OCI-M2 (cell line): ENCODE measurements at regions not wholly inside any gene's neighbourhood (a gene's known extent, or its start where the extent isn't known, plus 50 kb on each side); places are given as distances from the start of the nearest gene placed in this dataset.

Experiments used
- DNase-seq: peaks from one replicate; lab custom pipeline; 2025; ENCODE audit not compliant: unreplicated experiment; lab: John Stamatoyannopoulos, UW

GRCh38 chr2:128380061-128380889 lies 61.6 kb upstream of the HS6ST1 start:
- DNase-seq, result no peak

DNA sequence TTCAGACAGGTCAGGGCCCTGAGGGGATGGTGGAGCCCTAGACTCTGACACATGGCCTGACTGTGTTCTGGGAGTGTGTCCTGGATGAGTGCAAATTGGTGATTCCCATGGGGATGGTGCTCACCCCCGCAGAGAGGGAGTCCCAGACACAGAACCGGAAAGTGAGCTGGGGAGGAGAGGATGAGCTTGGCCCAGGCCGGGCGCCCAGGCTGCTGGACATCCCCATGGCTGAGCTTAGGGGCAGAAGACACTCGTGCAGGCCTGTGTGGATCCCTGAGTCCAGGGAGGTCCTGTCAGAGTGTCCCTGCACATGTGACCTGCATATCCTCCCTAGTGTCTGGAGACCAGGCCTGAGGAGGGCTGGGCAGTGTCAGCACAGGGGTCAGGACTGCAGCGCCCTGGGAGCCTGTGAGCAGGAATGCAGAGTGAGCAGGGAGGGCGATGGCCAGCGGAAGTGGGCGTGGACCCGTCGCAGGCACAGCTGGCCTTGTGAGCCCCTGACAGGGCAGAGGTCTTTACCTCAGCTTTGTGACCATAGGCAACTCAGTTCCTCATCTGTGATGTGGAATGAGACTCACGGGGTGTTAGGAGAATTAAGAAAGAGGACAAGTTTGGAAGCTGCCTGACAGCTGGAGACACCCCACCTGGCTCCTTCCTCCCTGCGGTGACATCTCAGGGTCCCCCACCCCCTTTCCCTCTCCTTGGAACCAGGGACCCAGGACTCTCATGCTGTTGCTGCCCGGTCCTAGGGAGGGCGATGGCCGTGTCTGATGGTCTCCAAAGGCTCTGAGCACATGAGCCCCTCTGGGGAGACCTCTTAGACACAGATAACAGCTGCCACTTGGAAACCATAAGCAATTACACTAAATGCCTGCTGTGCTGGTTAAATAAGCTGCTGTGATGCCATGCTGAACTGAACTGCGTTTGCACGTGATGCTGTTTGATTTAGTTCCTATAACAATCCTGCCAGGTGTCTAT lies 62.6 kb upstream of the HS6ST1 start:
- DNase-seq, result no peak

GRCh38 chr2:128384446-128384845 lies 65.8 kb upstream of the HS6ST1 start:
- DNase-seq, result no peak

GRCh38 chr2:128384956-128385355 lies 66.3 kb upstream of the HS6ST1 start:
- no peak for DNase-seq

DNA sequence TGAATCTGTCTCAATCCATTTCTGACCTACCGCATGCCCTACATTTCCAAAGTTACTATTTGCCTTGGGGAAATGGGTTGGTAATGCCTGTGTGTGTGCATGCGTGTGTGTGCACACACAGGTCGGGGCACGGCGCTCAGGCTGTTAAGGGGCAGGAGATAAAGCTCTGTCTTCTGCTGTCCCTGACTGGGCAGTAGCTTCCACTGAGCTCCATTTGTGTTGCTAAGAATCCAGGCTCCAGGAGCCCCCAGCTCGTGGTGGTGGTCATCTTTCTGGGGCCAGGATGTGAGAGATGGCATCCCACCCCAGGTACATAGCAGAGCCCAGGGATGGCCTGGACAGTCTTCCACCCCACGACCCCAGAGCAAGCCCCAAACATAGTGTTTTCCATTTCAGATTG lies 66.7 kb upstream of the HS6ST1 start:
- DNase-seq, result no peak

DNA sequence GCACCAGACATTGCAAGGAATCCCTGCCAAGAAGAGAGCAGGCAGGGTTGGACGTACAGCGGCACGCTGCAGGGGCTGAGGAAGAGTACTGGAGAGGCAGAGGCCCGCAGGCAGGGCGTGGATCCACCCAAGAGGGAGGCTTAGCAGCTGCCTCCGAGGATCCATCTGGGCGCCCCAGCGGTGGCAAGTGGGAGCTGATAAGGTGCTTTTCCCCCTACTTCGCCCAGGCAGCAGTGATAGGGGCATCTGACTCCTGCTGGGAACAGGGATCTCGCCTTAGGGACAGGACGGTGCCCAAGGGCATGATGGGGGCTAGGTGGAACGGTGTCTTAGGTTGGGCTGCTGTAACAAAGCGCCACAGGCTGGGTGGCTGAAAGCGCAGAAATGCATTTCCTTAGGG lies 67.4 kb upstream of the HS6ST1 start:
- no peak for DNase-seq

DNA sequence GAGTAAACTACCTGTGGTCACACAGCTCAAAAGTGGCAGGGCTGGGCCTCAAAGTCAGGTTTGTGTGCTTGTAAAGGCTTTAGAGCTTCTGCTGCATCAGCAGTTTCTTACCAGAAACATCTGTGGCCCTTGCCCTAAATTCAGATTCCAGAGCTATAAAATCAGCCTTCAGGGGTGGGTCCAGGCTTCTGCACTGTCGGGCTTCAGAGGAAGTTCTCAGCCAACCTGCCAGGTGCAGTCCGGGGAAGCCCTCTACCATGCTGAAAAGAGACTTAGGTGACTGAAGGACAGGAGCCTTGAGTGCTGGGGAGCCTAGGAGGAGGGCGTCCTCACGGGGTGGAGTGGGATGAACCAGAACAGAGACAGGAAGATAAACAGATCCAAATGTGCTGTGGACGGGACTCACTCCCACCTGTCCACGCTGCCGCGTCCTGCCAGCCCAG lies 69.9 kb upstream of the HS6ST1 start:
- DNase-seq, result no peak

DNA sequence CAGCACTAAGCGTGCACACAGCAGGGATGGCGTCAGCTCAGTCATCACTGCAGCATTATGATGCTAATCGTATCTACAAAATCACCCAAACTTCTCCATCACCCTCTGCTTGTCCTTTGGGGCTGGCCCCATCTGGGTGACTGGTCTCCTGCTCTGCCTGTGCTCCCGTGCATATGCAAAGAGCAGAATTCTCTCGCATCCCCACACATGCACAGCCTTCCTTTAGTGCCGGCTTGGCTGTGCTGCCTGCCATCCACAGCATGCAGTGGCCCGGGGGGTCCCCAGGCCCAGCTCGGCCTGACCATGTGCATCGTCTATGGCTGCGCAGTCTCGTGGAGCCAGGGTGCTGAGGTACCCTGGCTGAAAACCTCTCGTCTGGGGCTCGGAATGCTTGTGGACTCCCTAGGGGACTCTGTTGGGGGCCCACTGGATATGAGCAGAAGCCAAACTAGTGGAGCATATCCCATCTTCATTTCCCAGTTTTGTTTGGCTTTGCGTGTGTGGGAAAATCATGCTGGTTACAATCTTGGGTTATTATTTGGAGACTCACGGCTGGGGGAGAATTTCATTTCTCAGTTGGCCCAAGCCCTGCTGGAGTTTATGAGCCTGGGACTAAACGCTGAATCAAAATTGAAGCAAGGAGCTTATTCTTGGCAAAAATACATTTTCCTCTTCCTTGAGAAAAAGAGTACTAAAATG lies 70.9 kb upstream of the HS6ST1 start:
- DNase-seq, result no peak

GRCh38 chr2:128390256-128390990 lies 71.8 kb upstream of the HS6ST1 start:
- DNase-seq, result no peak

DNA sequence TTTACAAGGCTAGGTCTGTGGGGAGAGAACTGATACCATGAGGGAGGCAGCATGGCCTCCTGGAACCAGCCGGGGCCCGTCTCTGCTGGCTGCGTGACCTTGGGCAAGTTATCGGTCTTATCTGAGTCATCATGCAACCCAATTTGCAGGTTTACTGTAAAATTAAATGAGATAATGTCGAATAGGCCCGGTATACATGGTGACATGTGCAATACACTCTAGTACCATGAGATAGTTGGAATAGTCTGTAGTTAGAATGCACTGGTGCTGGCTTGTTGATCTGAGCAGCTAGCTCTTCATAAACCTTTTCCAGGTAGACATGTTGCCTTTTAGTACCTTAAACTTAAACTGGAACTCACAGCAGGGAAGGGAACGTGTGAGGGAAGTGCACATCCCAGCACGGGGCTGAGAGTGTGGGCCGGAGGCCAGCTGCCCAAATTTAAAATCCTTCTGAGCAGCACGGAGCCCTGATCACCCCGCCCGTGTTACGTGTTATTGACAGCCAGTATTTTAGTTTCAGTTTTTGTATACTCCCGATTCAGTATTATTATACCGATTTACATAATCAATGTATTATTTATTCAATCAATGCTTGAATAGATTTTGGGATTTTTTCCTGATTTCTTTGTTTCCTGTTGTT lies 72.4 kb upstream of the HS6ST1 start:
- DNase-seq, result no peak

- no peak for DNase-seq
Observed at GRCh38 chr2:128391679-128392078, 73.0 kb upstream of the HS6ST1 start.

GRCh38 chr2:128392207-128392606 lies 73.5 kb upstream of the HS6ST1 start:
- no peak for DNase-seq

DNA sequence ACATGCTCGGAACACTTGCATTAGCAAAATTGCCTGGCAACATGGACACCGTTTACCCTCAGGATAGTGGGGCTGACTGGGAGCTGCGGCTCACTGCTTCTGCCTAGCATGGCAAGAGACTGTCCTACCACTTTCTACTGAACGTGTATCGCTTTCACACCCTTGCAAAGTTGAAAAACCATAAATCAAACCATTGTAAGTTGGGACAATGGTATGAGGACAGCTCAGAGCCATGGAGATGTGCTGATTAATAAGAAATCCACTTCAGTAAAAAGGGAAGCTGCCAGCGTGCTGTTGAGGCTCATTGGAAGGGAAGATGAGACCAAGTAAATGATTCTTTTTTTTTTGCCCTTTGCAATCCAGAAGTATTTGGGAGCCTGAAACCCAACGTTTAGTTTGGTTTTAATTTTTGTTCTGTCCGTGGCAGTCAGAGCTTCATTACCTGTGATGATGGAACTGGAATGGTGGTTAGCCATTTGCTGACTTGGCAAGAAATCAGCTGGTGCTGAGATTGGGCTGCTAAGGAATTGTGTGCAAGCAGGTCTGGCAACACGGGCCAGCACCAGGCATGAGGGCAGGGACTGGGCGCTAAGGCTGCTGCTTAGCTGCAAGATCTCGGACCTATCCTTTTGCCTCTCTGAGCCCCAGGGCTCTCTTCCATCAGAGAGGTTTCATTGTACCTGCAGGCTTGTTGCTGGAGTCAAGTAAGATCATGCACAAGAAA lies 75.5 kb upstream of the HS6ST1 start:
- no peak for DNase-seq

DNA sequence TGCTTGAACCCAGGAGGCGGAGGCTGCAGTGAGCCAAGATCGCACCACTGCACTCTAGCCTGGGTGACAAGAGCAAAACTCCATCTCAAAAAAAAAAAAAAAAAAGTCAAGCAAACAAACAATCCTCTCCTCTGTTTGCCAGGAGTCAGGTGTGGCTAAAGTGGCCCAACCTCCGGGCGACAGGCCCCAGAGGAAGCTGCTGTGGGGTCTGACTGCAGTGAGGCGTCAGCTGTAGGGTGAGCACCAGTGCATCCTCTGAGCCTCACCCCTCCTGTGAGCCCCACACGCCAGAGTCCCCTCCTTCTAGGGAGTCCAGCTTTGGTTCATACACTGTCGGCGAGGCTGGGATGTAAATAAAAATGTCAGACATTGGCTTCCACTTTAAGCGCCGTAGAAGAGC lies 76.5 kb upstream of the HS6ST1 start:
- no peak for DNase-seq

GRCh38 chr2:128395640-128396499 lies 77.2 kb upstream of the HS6ST1 start:
- no peak for DNase-seq

- no peak for DNase-seq
Observed at GRCh38 chr2:128396500-128396891, 77.8 kb upstream of the HS6ST1 start.

DNA sequence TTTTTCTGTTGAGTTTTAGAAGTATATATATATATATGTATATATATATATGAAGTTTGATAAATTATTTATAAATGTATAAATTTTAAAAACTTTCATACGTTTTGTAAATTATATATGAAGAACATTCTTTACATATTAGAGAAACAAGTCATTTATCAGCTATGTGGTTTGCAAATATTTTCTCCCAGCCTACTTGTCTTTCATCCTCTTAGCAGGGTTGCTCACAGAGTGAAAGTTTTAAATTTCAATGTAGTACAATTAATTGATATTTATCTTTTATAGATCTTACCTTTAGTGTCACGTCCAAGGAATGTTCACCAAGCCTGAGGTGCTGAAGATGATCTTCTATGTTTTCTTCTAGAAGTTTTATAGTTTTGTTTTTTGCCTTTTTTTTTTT lies 78.3 kb upstream of the HS6ST1 start:
- DNase-seq, result no peak

DNA sequence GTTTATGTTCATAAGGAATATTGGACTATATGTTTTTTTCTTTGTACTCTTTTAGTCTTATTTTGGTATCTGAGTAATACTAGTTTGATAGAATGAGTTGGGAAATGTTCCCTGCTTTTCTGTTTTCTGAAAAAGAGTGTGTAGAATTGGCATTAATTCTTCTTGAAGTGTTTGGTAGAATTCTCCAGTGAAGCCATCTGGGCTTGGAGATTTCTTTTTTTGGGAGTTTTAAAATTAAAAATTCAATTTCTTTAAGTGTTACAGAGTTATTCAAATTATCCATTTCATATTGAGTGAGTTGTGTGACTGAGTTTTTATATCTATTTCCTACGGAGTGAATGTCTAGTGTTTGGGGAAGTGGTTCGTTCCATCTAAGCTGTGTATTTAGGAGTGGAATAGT lies 80.6 kb upstream of the HS6ST1 start:
- no peak for DNase-seq
